Spleen (tissue), 7 donors: ENCODE measurements at regions not wholly inside any gene's neighbourhood (a gene's known extent, or its start where the extent isn't known, plus 50 kb on each side); places are given as distances from the start of the nearest gene placed in this dataset.

Experiments used
- CTCF ChIP-seq, 11 experiments: fragments of 200-600 bp in 7 of 11; fragments of 450-650 bp in 4 of 11; sonication (generic) in 4 of 11; IDR thresholded peaks in 8 of 11; conservative IDR thresholded peaks in 3 of 11; 1 replicate in 7 of 11; 2 replicates in 4 of 11; pipeline versions ENCODE4 v1.4.0 to v1.8.0; 2016 to 2021; ENCODE audit warnings: antibody characterized with exemption in 11 of 11, inconsistent platforms in 4 of 11, mild to moderate bottlenecking in 1 of 11
- POLR2A ChIP-seq, 3 donors: fragments of 450-650 bp; IDR thresholded peaks; one replicate each; pipeline ENCODE4 v1.5.1; 2017; ENCODE audit warnings: antibody characterized with exemption in 3 of 3, mild to moderate bottlenecking in 1 of 3
- POLR2AphosphoS5 ChIP-seq, 3 donors: sonication (generic); formaldehyde crosslinking; IDR thresholded peaks; one replicate each; pipeline ENCODE4 v1.5.1; 2017; ENCODE audit warnings: antibody characterized with exemption in 3 of 3
- donor health status: DM: no; HTN: no; CAD: no; lungs with moderate emphysema.
- donor health status: DM: no; HTN: no; CAD: no.
- donor health status: DM: no; HTN: no; CAD: no.

- TF ChIP-seq CTCF (IDR thresholded peaks at IDR 0.05 in 8 of 11, conservative IDR thresholded peaks at IDR 0.05 in 3 of 11) (no peak), POLR2A (IDR thresholded peaks at IDR 0.05) (no peak), POLR2AphosphoS5 (IDR thresholded peaks at IDR 0.05) (peak in 1 of 3 donors; percentile 15)
Measured at GRCh38 chr16:52786091-52786490, 239.1 kb upstream of the TOX3 start.
